Skin of body (tissue), 1 donor: ENCODE measurements at regions not wholly inside any gene's neighbourhood (a gene's known extent, or its start where the extent isn't known, plus 50 kb on each side); places are given as distances from the start of the nearest gene placed in this dataset.

Experiments used
- DNase-seq: peaks from one replicate; lab custom pipeline; 2025; lab: John Stamatoyannopoulos, UW

DNA sequence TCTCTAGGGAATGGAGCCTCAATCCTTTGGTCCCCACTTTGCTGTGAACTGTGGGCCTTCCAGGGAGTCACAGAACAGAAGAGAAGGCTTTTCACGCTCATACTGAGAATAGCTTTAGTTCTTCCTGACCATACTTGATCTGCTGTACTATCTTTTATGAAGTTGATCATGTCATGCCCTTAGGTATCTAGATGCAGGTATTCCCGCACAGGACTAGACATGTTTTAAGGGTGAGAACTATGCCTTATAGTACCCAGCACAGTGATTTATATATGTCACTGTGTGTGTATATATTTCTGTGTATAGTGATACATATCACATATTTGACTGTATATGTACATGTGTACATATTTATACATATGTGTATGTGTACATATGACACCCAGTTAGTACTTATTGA is 358.4 kb upstream of the SEMA6D start:
- no peak for DNase-seq

DNA sequence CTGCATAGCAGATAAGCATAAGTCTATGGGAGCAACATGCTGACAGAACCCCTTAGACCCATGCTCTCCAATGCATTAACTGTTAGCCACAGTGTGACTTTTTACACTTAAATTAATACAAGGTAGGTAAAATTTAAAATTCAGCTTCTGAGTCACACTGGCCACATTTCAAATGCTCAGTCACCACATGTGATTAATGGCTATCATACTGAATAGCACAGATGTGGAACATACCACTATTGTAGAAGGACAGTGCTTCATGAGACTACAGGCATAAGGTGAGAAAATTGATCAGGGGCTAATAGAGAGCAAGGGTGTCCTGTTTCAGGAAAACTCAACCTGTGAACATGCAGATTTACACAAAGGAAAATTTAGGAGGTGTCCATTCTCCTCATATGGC is 357.0 kb upstream of the SEMA6D start:
- no peak for DNase-seq

DNA sequence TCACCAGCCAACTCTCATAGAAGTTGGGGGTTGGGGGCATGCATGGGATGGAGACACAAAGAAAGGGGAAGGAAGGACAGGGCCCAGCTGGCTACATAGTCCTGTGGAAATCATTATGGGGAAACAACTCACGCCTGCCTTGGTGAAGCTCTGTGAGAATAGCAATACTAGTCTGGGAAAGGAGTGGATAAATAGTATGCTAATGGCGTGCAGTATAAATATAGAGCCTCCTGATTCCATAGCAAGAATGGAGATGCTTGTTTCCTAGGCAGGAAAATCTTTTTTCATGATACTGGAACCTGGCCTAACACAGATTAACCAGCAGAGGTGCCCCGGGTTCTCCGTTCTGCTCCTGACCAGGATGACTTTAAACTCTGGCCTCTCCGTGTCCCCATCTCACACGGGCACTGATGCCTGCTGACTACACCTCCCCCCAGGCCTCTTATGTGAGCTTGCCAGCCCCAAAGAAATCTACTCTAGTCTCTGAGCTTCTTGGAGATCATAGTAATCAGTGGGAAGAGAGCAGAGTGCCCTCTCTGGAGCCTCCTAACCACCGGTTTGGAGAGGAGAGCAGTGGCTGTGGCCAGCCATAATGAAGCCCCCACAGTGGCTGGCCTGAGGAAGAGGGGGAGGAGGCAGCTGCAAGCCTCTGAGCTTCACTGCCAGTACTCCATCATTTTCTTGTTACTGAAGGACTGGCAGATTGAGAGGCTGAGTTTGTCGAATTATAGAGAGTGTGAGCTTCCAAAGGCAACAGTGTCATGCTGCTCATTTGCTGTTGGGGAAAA is 355.0 kb upstream of the SEMA6D start:
- no peak for DNase-seq

DNA sequence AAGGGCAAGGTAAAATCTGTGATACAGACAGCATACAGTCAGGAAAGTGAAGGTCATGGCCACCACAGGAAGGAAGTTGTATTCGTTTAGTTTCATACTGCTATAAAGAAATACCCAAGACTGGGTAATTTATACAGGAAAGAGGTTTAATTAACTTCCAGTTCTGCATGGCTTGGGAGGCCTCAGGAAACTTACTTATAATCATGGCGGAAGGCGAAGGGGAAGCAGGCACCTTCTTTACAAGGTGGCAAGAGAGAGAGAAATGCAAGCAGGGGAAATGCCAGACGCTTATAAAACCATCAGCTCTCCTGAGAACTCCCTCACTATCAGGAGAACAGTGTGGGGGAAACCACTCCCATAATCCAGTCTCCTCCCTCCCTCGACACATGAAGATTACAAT is 353.7 kb upstream of the SEMA6D start:
- DNase-seq = no peak

DNA sequence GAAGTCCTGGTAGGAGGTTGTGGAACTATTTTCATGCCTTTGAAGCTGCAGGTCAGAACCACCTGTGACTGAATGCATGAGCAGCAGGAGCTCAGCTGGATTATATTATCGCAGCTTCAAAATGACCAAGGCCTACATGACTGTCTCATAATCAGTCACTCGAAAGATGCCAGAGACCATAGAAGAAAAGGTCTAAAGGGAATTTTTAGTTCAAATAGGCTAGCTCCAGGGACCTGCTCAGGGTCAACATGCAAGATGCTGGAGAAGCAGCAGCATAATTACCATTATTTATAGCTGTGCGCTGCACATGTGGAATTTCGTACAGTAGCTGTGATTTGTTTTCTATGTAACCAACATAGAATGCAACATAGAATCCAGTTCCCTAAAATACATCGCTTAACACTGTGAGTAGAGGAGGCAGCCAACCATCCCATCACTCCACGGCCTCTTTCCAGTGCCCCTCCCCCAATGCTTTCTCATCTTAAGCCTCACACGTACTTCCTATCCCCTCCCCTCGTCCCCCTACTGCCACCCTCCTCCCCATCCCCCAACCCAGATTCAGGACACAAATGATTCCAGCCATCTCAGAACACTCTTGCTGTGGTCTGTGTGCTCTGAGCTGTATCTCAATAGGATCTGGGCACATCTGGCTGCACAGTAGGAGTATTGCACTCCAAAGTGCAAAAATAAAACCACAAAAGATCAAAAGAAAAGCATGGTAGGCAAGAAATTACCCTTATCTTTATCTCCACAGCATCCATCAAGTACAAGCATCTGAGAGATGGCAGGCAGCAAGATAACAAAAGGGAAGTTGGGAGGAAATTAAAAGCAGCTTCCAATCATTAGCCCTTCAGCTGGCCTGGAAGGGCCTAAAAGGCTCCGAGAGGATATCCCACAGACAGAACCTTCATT is 352.8 kb upstream of the SEMA6D start:
- peak; percentile 2 for DNase-seq

DNA sequence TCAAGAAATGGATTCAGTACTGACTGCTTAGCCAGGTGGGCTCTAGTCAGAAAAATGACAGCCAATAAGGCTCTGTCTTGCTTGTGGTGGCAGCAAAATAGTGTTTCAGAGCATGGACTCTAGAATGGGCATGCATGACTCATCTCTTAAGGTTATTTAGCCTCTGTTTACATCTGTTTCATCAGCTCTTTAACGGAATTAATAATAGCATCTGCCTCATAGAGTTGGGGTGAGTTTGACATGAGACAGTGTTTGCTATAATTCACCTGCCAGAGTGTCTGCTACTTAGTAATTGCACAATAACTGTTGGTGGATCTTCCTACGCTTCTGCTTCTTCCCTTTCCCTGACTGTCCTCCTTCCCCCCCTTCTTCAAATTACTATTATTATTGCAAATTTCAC is 350.4 kb upstream of the SEMA6D start:
- no peak for DNase-seq

DNA sequence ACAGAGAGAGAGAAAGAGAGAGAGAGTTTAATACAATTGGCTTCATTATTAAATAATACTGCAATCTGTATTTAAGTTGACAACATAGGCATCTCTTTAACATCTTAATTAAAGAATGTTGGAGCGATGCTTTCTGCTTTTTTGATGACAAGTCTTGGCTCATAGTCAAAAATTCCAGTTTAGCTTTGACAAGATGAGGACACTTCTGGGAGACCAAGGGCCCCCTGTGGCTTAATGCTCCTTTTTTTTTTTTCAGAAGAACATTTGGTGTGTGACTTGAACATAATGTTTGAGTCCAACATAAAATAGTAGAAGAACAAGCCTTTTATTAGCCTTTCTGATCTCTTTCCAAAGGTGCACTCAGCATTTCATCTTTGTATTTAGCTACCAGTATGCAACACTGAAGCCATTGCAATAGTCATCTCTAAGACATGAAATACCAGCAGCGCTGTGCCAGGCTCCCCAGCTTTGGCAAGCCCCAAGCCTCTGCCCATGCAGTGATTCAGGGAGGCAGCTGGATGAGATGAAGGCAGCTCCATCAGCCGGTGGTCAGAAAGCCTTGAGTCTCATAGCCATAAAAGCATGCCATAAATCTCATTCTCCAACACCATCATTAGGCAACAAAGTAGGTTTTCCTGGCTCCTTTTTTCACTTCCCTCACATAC is 349.4 kb upstream of the SEMA6D start:
- no peak for DNase-seq

DNA sequence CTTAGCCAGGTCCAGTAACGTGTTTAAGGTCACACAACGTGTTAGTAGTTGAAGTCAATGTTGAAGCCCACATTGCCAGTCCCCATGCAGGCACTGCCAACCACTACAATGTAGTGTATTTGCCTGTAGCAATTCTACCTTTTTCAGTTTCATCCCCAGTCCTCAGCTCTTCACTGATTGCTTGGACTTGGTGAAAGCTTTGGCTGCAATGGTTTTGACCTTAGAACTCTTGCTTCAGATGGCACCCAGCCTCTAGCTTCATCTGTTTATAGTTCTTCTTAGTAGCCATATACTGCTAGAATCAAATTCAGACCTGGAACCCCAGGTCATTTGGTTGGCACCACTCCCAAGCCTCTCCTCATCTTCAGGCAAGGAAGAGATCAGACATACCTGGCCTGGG is 345.4 kb upstream of the SEMA6D start:
- no peak for DNase-seq

DNA sequence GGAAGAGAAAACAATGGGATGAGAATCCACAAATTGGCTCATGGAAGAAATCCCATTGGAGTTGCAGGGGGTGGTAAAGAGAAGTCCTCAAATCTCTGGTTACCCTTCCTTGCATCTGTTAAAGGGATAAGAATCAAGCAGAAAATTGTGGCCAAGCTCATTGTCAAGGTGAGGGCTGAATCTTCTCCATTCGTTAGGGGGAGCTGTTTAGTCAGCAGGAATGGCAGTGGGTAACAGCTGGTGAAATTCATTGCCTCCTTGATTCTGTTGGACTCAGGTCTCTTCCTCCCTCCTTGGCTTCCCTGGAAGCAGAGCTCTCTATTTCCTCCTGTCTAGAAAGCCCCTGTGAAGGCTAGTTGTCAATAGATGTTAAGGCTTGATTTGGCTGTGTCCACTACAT is 343.1 kb upstream of the SEMA6D start:
- no peak for DNase-seq

DNA sequence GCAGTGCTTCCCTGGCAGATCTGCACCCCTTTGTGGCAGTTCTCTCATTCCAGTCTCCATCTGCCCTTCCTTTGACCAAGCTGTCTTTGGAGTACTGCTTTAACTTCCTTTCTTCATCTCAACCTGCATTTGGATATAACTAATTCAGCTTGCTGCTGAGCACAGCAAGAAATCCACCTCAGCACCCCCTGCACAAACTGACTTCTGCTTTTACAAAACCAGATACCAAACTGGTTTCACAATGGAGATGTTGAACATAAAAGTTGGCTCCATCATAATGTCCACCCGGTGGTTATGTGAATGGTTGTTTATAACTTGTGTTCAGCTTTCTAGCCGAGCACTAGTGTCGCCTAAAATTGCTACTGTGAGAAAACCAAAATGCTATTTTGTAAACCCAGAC is 341.1 kb upstream of the SEMA6D start:
- no peak for DNase-seq

DNA sequence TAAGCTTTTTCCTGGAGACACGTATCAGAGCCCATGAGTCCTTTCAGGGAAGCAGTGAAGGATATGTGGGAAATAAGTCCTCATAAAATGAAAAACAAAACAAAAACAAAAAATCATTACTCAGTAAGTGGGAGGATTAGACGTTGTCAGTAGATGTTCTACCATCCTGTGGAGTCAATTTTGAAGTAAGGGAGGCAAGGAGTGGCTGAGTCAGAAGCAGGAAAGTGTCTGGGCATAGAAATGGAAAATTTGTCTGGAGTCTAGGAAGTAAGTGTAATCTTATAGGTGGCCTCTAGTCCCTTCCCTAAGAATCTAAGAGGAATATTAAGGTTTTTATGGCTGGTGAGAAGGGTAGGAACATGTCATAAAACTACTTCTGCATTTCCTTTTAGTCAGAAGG is 339.8 kb upstream of the SEMA6D start:
- DNase-seq = no peak

DNA sequence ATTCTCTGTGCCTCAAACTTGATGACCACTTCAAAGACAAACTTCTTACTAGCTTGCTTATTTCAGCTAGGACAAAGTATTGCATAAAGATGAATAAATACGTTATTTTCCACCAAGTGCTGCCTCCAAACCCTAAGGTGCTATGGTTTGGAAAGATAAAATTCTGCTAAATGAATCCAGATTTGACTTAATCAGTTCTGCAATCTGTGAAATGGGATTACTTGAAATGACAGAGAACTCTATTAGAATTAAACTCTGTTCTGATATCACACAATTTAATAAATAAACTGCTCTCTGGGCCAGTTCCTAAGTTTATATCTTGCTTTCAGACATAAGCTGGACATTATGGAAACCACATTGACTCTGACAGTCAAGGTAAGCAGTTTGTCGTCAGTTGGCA is 338.8 kb upstream of the SEMA6D start:
- DNase-seq = no peak

DNA sequence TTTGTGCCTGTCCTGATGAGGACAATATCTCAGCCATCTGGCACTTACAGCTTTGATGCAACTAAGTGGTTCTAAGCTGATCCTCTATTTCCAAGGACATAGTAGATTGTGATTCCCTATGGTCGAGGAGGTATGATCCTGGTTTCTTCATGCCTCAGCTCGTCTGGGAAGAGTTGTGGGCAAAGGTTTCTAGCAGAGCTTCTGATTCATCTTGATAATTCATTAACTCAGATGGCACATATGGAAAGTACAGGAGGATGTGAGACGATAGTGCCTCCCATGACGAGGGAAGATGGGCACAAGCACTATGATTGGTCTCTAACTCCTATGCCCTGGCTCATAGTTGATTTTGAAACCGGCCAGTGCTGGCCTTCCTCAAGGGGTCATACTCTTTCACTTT is 334.2 kb upstream of the SEMA6D start:
- no peak for DNase-seq

DNA sequence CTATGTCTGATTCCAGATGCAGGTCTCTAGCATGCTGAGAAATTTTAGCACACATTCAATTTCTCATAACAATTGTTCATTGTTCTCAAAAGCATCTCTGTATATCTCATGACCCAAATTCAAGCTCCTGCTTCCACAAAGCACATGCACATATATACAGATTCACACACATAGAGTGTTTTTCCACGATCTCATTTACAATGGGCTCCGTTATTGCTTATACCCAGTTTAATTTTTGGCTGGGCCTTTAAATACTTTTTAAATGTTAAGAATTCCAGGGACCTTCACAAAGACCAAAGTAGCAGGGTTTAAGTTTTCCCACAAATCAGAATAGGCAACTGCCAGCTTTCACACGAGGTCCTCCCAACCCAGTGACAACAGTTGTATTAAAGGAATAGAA is 333.5 kb upstream of the SEMA6D start:
- DNase-seq = no peak

DNA sequence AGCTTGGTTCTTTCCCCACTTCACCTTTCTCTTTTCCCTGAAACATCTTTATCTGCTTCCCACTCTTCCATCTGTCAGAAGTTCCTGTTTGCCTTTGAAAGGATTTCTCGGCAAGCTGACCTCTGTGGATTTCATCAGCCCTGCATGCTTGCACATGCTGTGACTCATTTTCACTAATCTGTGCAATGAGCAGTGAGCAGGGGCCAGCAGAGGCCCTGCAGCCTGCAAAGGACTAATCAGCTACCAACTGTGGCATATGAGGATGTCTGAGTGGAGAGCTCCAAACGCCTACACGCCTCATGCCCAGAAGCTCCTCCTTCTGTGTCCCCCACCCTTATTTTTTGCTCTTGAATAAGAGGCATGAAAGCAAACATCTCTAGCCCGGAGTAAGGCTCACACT is 333.0 kb upstream of the SEMA6D start:
- no peak for DNase-seq

DNA sequence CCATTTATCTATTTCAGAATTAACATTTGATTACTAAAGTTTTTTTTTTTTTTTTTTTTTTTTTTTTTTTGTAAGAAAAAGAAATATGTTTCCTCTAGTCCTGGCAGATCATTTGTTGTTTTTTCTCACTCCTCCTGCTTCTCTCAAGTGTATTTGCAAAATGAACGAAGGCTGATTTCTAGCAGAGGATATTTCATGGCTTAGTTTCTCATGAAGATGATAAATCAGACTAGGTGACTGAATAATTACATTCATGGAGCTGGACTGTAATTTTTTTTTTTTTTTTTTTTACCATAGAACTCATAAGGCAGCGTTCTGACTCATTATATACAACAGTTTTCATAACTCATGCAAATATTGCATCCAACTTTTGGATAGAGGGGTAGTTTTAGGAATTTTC is 332.5 kb upstream of the SEMA6D start:
- no peak for DNase-seq

DNA sequence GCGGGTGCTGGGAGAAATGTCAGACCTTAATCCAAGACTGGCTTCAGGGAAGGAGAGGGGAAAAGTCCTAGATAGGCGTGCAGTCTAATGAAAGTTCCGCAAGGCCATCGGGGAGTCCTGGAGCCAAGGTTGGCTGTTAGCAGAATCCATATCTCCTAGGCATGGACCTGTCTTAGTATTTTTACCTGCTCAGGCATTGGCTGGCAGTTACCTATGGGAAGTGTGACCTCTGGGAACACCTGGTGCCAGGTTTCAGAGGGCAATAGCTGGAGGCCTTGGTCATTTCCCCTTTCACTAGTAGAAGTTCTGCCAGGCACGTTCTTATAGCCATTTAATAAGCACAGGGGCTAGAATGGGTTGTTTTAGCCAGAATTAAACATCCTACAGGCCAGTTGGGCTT is 330.8 kb upstream of the SEMA6D start:
- no peak for DNase-seq

DNA sequence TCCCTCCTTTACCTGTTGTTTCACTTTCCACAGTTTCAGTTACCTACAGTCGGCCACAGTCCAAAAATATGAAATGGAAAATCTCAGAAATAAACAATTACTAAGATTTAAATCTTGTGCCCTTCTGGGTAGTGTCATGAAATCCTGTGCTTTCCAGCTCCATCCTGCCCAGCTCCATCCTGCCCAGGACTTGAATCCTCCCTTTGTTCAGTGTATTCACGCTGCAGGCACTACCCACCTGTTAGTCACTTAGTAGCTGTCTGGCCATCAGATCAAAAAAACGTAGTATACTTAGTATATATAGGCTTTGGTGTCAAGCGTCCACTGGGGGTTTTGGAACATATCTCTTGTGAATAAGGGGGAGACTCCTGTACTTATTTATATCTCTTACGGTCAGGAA is 329.0 kb upstream of the SEMA6D start:
- no peak for DNase-seq

DNA sequence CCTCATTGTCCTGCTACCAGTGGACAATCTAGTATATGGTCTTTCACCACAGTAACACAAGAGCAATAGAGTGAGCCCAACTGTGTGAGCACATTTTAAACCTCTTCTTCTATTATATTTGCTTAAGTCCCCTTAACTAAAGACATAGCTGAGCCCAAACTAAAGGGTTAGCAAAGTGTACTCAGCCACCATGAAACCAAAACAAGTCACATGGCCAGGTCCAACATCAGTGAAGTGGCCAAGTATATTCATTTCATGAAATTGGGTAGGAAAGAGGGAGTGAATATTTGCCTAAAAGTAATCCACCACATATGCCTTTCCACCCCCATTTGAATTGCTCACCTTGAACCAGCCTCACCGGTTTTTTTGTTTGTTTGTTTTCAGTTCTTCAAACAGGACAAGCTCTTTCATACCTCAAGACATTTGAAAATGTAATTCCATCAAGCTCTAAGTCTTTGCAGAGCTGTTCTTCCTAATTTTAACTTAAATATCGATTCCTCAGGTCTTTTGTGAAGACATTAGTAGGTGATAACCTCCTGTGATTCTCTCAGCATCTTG is 327.0 kb upstream of the SEMA6D start:
- no peak for DNase-seq

DNA sequence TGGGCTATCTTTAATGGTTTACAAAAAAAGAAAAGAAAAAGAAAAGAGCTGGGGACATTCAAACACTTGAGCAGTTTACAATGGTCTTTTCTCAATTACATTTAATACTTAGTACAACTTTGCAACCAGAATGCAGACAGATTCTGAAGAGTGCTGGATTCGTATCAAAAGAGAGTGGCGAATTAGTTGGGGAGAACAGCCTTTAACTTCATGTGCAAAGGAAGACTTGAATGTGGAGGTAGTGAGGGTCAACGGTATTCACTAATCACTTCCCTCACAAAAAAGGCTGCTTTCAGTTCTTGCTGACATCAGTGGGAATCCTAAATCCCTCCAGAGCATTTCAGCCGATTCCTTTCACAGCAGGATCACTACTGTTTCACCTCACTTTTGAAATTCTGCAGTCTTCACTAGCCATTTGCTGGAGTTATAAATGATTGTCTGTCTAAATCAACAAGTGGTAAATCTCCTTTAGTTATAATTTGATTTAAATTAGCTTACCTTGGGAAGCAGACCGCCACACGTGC is 323.0 kb upstream of the SEMA6D start:
- no peak for DNase-seq

DNA sequence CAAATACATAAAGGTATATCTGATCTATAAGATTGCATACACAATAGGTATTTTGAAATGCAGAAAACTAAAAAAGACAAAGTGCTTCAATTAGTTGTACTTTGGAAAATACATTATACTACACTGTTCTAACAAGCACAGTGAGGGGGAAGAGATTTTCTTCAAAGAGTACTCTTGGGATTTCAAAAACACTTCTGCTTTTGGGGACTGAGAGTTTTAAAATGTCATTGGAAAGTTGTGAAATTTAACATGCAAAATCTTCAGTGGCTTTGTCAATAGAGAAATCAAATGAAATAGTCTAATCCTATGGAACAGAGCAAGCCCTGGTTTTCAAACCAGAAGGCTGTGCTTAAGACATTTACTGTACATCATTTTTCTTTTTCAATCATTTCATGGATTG is 322.2 kb upstream of the SEMA6D start:
- no peak for DNase-seq

DNA sequence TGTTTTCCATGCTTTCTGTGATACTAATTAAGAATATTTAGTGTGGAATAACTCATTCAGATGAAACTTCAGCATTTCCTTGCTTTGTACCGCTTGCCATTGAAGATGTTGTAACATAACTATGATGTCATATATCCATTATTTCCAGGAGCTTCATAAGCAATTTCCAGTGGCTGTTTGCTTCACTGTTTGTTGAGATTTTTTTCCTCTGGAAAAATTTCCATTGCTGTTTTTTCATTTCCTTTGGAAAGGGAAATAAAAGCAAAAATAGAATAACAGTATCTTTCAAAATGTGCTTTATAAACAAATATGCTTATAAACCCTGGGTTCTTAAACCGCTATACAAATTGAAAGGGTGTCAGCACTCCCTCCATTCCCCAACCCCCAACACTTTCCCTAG is 319.6 kb upstream of the SEMA6D start:
- no peak for DNase-seq
